ENCODE measurements at regions not wholly inside any gene's neighbourhood (a gene's known extent, or its start where the extent isn't known, plus 50 kb on each side); places are given as distances from the start of the nearest gene placed in this dataset.
"Not testable (repeated sequence)": the region's sequence is repeated elsewhere in the genome, so short reads cannot be mapped to it uniquely, and the experiment has no call there.

DNA sequence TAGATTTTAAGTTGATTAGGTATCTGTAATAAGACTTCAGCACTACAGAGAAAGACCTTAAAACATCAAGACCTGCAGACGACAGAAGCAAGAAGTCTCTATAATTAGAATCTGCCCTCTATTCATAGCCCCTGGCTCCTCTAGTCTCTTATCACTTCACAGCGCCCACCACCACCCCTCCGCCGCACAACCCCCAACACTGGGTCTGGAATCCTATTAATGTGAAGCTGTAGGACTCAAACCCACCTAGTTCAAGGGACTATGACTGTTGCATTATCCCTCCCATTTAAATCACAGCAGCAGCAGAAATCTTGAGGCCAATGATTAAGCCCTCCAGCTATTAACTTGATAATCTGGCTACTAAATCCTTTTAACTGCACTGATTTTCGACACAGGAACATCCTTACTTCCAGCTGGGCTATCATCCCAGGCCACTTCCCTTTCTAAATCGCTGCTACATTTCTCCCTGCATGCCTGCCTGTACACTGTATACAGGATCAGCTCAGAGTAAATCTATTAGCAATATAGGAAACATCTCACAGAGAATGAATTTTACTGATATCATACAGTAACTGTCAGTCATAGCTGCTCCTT, 159.5 kb upstream of the GRAMD2B start:
- in situ Hi-C loops (cut with HindIII; ENCODE audit: low pct_ligation_motif_present, low pct_unique_long_range_greater_than_20kb, low sequenced_read_pairs): no loop called here
- no peak for DNase-seq

GRCh38 chr5:126265917-126266316, 157.3 kb upstream of the GRAMD2B start:
- DNase-seq: no peak
- in situ Hi-C loops (cut with HindIII; ENCODE audit: low pct_ligation_motif_present, low pct_unique_long_range_greater_than_20kb, low sequenced_read_pairs): no loop called here

DNA sequence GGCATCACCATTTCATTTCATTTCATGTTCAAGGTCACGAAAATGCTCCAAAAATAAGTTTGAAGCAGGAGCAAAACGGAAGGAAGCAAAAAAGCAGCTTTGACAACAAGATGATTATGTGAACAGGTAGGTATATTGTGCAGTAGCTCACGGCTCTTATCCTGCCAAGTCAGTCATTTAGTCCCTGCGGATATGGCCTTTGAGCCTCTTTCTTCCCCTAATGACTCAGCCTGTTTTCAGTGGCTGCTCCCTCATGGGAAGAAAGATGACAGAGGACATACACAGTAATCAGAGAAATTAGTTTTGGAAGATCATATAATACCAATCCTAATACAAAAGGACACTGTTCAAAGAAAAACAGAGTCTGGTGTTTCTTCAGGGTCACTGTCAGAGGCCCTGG, 155.8 kb upstream of the GRAMD2B start:
- in situ Hi-C loops (cut with HindIII; ENCODE audit: low pct_ligation_motif_present, low pct_unique_long_range_greater_than_20kb, low sequenced_read_pairs): no loop called here
- DNase-seq: no peak

GRCh38 chr5:126268697-126269315, 154.4 kb upstream of the GRAMD2B start:
- in situ Hi-C loops (cut with HindIII; ENCODE audit: low pct_ligation_motif_present, low pct_unique_long_range_greater_than_20kb, low sequenced_read_pairs): no loop called here
- no peak for DNase-seq

DNA sequence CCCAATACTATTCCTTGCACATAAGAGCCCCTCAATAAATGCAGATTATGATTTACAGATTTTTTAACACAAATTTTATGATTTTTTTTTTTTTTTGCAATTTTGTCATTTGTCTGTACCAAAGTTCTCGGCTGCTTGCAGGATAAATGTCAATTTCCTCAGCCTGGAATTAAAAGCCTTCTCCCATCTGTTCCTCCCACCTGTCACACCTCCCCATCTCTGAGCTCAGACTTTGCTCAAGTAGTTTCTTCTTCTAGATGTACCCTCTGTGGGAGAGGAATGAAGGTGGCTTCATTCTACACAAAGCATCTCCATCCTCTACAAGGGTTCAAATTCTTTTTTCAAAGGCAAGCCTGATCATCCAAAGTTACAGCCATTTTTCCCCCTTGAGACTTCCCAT, 153.7 kb upstream of the GRAMD2B start:
- in situ Hi-C loops (cut with HindIII; ENCODE audit: low pct_ligation_motif_present, low pct_unique_long_range_greater_than_20kb, low sequenced_read_pairs): no loop called here
- DNase-seq: no peak

DNA sequence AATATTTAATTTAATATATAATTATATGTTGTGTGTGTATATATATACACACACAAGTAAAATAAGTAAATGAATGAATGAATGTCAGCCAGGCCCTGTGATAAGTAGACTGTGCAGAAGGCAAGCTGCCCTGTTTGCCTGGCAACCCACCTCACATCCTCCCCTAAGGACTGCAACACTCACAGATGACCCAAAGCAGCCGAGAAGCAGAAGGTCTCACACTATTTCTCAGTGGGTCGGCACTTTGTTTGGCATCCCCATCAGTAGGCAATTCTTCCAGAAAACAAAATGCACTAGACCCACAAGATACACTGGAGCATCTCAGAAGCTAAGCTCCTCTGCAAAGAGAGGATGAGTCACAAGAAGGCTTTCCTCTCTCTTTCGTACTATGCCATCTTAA, 152.1 kb upstream of the GRAMD2B start:
- in situ Hi-C loops (cut with HindIII; ENCODE audit: low pct_ligation_motif_present, low pct_unique_long_range_greater_than_20kb, low sequenced_read_pairs): no loop called here
- DNase-seq: no peak

- DNase-seq: no peak
- in situ Hi-C loops (cut with HindIII; ENCODE audit: low pct_ligation_motif_present, low pct_unique_long_range_greater_than_20kb, low sequenced_read_pairs): no loop called here
These were observed 149.0 kb upstream of the GRAMD2B start for GRCh38 chr5:126274076-126274762.

DNA sequence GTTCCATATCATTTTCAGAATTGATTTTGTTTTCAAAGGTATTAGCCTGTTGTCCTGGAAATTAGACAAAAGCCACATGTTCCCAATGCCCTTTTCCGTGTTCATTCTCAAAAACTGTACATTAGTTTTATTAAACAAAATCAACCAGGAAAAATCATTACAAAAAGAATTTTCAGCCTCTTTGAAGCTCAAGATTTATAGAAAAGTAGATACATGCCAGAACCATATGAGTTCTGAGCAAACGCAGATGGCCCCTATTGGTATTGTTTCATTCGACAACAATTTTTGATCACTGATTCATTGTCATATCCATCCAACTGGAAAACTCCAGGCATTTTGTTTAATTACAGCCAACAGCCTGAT, 148.5 kb upstream of the GRAMD2B start:
- DNase-seq: no peak
- in situ Hi-C loops (cut with HindIII; ENCODE audit: low pct_ligation_motif_present, low pct_unique_long_range_greater_than_20kb, low sequenced_read_pairs): no loop called here

- in situ Hi-C loops (cut with HindIII; ENCODE audit: low pct_ligation_motif_present, low pct_unique_long_range_greater_than_20kb, low sequenced_read_pairs): no loop called here
- no peak for DNase-seq
These were observed 145.4 kb upstream of the GRAMD2B start for GRCh38 chr5:126277762-126278161.

- in situ Hi-C loops (cut with HindIII; ENCODE audit: low pct_ligation_motif_present, low pct_unique_long_range_greater_than_20kb, low sequenced_read_pairs): no loop called here
- no peak for DNase-seq
These were observed 142.9 kb upstream of the GRAMD2B start for GRCh38 chr5:126280343-126280742.

GRCh38 chr5:126280846-126281245, 142.4 kb upstream of the GRAMD2B start:
- in situ Hi-C loops (cut with HindIII; ENCODE audit: low pct_ligation_motif_present, low pct_unique_long_range_greater_than_20kb, low sequenced_read_pairs): no loop called here
- DNase-seq: no peak

DNA sequence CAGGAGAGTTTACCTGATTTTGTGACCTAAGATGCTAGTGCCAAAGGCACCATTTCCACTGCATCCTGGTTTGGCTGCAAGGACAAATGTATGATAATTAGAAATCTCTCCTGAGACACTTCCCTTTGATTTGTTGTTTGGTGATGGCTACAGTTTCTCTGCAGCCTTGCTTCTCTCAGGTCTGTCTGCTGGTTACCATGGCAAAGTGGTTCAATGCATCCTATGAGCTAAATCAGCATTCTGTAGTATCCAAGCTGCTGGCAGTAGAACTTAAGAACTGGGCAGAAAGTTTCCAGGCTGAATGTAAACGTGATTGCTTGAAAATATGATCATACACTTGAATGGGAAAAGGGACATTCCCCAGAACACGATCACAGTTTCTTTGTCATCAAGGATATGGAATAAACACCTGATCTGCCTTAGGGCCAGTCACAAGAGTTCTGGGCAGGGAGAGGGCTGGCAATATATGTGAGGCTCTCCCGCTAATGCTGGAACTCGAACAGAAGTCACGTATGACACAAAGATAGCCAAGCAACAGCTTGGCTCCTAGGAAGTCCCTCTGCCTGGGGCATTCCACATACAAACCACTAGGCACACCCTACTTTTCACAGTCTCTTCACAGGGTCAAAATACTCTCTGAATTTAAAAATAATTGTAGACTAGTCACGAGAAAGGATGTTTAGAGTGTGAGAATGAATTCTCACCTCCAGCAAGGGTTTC, 138.1 kb upstream of the GRAMD2B start:
- no peak for DNase-seq
- in situ Hi-C loops (cut with HindIII; ENCODE audit: low pct_ligation_motif_present, low pct_unique_long_range_greater_than_20kb, low sequenced_read_pairs): no loop called here

DNA sequence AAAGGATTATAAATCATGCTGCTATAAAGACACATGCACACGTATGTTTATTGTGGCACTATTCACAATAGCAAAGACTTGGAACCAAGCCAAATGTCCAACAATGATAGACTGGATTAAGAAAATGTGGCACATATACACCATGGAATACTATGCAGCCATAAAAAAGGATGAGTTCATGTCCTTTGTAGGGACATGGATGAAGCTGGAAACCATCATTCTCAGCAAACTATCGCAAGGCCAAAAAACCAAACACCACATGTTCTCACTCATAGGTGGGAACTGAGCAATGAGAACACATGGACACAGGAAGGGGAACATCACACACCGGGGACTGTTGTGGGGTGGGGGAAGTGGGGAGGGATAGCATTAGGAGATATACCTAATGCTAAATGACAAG, 127.1 kb upstream of the GRAMD2B start:
- in situ Hi-C loops (cut with HindIII; ENCODE audit: low pct_ligation_motif_present, low pct_unique_long_range_greater_than_20kb, low sequenced_read_pairs); DNase-seq: not testable (repeated sequence)

- in situ Hi-C loops (cut with HindIII; ENCODE audit: low pct_ligation_motif_present, low pct_unique_long_range_greater_than_20kb, low sequenced_read_pairs): no loop called here
- DNase-seq: no peak
These were observed 122.9 kb upstream of the GRAMD2B start for GRCh38 chr5:126300293-126300692.

GRCh38 chr5:126301056-126301455, 122.2 kb upstream of the GRAMD2B start:
- no peak for DNase-seq
- in situ Hi-C loops (cut with HindIII; ENCODE audit: low pct_ligation_motif_present, low pct_unique_long_range_greater_than_20kb, low sequenced_read_pairs): no loop called here

GRCh38 chr5:126309860-126310259, 113.3 kb upstream of the GRAMD2B start:
- in situ Hi-C loops (cut with HindIII; ENCODE audit: low pct_ligation_motif_present, low pct_unique_long_range_greater_than_20kb, low sequenced_read_pairs): no loop called here
- no peak for DNase-seq

DNA sequence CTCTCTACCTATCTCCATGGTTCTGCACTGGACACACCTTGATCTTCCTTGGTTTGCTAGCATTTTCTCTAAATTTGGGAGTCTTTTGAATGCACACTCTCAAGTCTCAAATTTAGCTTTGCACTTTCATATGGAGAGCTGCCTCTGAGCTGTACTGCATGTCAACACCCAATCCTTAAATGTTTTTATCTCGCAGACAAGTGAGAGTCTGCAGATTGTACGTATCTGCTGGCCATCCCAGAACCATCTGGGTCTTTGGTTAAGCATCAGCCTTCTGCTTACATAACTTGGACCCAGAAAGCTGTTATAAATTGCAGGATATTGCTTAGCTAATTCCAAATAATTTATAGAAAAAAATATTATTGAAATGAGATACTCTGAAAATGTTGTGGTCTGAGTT, 111.4 kb upstream of the GRAMD2B start:
- in situ Hi-C loops (cut with HindIII; ENCODE audit: low pct_ligation_motif_present, low pct_unique_long_range_greater_than_20kb, low sequenced_read_pairs): no loop called here
- DNase-seq: no peak

GRCh38 chr5:126315341-126315740, 107.9 kb upstream of the GRAMD2B start:
- in situ Hi-C loops (cut with HindIII; ENCODE audit: low pct_ligation_motif_present, low pct_unique_long_range_greater_than_20kb, low sequenced_read_pairs): no loop called here
- no peak for DNase-seq

DNA sequence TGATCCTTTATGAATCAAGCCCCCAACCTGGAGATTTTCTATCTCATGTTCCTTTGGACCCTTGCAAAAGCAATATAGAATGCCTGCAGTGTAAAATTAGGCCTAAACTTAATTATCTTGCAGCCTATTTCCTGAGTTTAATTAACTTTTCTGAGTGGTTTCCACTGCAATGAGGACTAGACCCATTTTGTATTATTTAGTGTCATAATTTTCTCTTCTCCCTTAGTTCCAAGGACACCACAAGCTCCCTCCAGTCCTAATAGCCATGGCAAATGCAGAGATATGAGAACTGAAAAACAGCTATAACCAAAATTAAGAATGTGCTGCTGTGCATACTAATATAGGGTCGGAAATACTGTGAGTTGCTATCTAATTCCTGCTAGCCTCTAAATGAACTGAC, 90.9 kb upstream of the GRAMD2B start:
- in situ Hi-C loops (cut with HindIII; ENCODE audit: low pct_ligation_motif_present, low pct_unique_long_range_greater_than_20kb, low sequenced_read_pairs): no loop called here
- no peak for DNase-seq

GRCh38 chr5:126334760-126335159, 88.4 kb upstream of the GRAMD2B start:
- DNase-seq: no peak
- in situ Hi-C loops (cut with HindIII; ENCODE audit: low pct_ligation_motif_present, low pct_unique_long_range_greater_than_20kb, low sequenced_read_pairs): no loop called here
